GM12878 (cell line): ENCODE measurements at regions not wholly inside any gene's neighbourhood (a gene's known extent, or its start where the extent isn't known, plus 50 kb on each side); places are given as distances from the start of the nearest gene placed in this dataset.

Experiments used
- ATAC-seq: fragments of 200-7000 bp; cut with Tn5 transposase; 3 replicates; pipeline ENCODE4 v1.9.1; 2020; ENCODE audit warnings: mild to moderate bottlenecking, moderate library complexity
- BruUV-seq: library from RNA; stranded (reverse); fragments of 400-500 nt; replicated peaks from 2 replicates; lab custom pipeline; 2021; lab: Mats Ljungman, UMichigan
- CTCF ChIA-PET: fragments of 300-600 bp; sonication (Branson Sonifier 250); formaldehyde crosslinking; extraction: SDS; loops from one replicate; lab custom pipeline; 2021; ENCODE audit warnings: inconsistent platforms; lab: Yijun Ruan, JAX
- POLR2A ChIA-PET: fragments of 350-600 bp; formaldehyde crosslinking; extraction: SDS; loops from one replicate; lab custom pipeline; 2021; ENCODE audit warnings: inconsistent platforms; lab: Charles Lee
- RAD21 ChIA-PET: fragments of 300-600 bp; sonication (Branson Sonifier 250); formaldehyde crosslinking; loops from one replicate; lab custom pipeline; 2023; ENCODE audit warnings: antibody characterized with exemption; ENCODE audit not compliant: unreplicated experiment; lab: Charles Lee
- SMC1A ChIA-PET: fragments of 300-600 bp; sonication (Branson Sonifier 250); formaldehyde crosslinking; loops from one replicate; lab custom pipeline; 2023; ENCODE audit not compliant: unreplicated experiment, uncharacterized antibody; lab: Charles Lee
- DNase-seq: peaks from one replicate; pipeline ENCODE4 v3.0.0-alpha.2; 2011; ENCODE audit warnings: low read depth, low spot score
- FAIRE-seq: peaks from 3 replicates; lab custom pipeline; 2011; peaks lifted over from hg19 to GRCh38; lab: Jason Lieb, UNC
- H2AFZ ChIP-seq: 2 replicates; pipeline ENCODE4 v1.6.0; 2011; ENCODE audit warnings: low read depth, low read length, control low read depth; ENCODE audit not compliant: control insufficient read depth
- H3K27ac ChIP-seq: 2 replicates; pipeline ENCODE4 v1.5.1; 2011; ENCODE audit warnings: control low read depth; ENCODE audit not compliant: control insufficient read depth, insufficient read depth
- H3K27me3 ChIP-seq, 2 experiments: replicated peaks in 1 of 2; 2 replicates each; pipeline versions ENCODE4 v1.6.0 to v1.6.1; 2011; ENCODE audit warnings: low read length in 1 of 2; ENCODE audit not compliant: control insufficient read depth in 2 of 2, insufficient read depth in 2 of 2
- H3K36me3 ChIP-seq, 2 experiments: 2 replicates each; pipeline ENCODE4 v1.5.1; 2011; ENCODE audit warnings: low read length in 1 of 2; ENCODE audit not compliant: control insufficient read depth in 2 of 2, insufficient read depth in 2 of 2
- H3K4me1 ChIP-seq: 2 replicates; pipeline ENCODE4 v1.6.1; 2011; ENCODE audit warnings: mild to moderate bottlenecking, low read length, moderate library complexity, mixed read lengths; ENCODE audit not compliant: control insufficient read depth, insufficient read depth
- H3K4me2 ChIP-seq: 2 replicates; pipeline ENCODE4 v1.6.0; 2011; ENCODE audit warnings: control low read depth; ENCODE audit not compliant: control insufficient read depth, insufficient read depth
- H3K4me3 ChIP-seq: fragments of 200-600 bp; sonication (generic); 2 replicates; pipeline ENCODE4 v1.5.1; 2016
- H3K79me2 ChIP-seq: 2 replicates; pipeline ENCODE4 v1.6.0; 2011; ENCODE audit warnings: low read length; ENCODE audit not compliant: control insufficient read depth, insufficient read depth
- H3K9ac ChIP-seq: 2 replicates; pipeline ENCODE4 v1.8.0; 2011; ENCODE audit warnings: low read length, control low read depth, mixed read lengths; ENCODE audit not compliant: control insufficient read depth, insufficient read depth
- H3K9me3 ChIP-seq: replicated peaks from 3 replicates; pipeline ENCODE4 v1.5.1; 2011; ENCODE audit warnings: mild to moderate bottlenecking, low read length; ENCODE audit not compliant: control insufficient read depth, insufficient read depth
- H4K20me1 ChIP-seq: 2 replicates; pipeline ENCODE4 v1.6.0; 2011; ENCODE audit not compliant: control insufficient read depth, insufficient read depth
- ASH2L ChIP-seq: fragments of 300-600, 200-600 bp; sonication (generic); IDR thresholded peaks from 2 replicates; pipeline ENCODE4 v1.6.1; 2017; ENCODE audit warnings: low read depth, mild to moderate bottlenecking, borderline replicate concordance
- EZH2 ChIP-seq: IDR thresholded peaks from 2 replicates; pipeline ENCODE4 v1.6.1; 2012; ENCODE audit warnings: low read depth, mild to moderate bottlenecking, control low read depth, inconsistent platforms, low read length, borderline replicate concordance; ENCODE audit not compliant: control insufficient read depth
- IKZF2 ChIP-seq, 2 experiments: fragments of 450-650 bp; IDR thresholded peaks; 2 replicates each; pipeline ENCODE4 v1.6.1; 2017; ENCODE audit warnings: mild to moderate bottlenecking in 2 of 2, moderate library complexity in 2 of 2
- LARP7 ChIP-seq: fragments of 450-650 bp; IDR thresholded peaks from 2 replicates; pipeline ENCODE4 v1.6.1; 2017; ENCODE audit warnings: mild to moderate bottlenecking
- PAX8 ChIP-seq: fragments of 450-650 bp; IDR thresholded peaks from 2 replicates; pipeline ENCODE4 v1.6.1; 2017; ENCODE audit warnings: mild to moderate bottlenecking, moderate library complexity
- RFX5 ChIP-seq: IDR thresholded peaks from 2 replicates; pipeline ENCODE4 v1.6.1; 2011; ENCODE audit warnings: low read depth, low read length, improper control_type of control experiment
- SUPT20H ChIP-seq: IDR thresholded peaks from 2 replicates; pipeline ENCODE4 v1.6.1; 2011; ENCODE audit warnings: low read depth, mild to moderate bottlenecking, low read length, moderate library complexity, borderline replicate concordance; ENCODE audit not compliant: control insufficient read depth
- ZBED1 ChIP-seq: IDR thresholded peaks from 2 replicates; pipeline ENCODE4 v1.6.1; 2016; ENCODE audit warnings: borderline replicate concordance
- WGBS: methylation state at CpG from one replicate; pipeline ENCODE4 v1.1.6; 2016; ENCODE audit warnings: low lambda C conversion rate; ENCODE audit not compliant: insufficient replicate concordance, insufficient coverage; ENCODE audit errors: missing lambda C conversion rate; 5-methylcytosine and 5-hydroxymethylcytosine counted together
- in situ Hi-C: fragments of 300-500 bp; cut with MboI; formaldehyde crosslinking; loops from 9 replicates; pipeline ENCODE4 v1.14.3; 2018; ENCODE audit warnings: mixed read lengths
- intact Hi-C: fragments of 100-400 bp; cut with micrococcal nuclease; formaldehyde crosslinking; loops from one replicate; pipeline ENCODE4 v1.14.2; 2022; ENCODE audit not compliant: unreplicated experiment
- TF ChIP-seq, protein P1 (sequence below): fragments of 450-650 bp; IDR thresholded peaks from 2 replicates; pipeline ENCODE4 v1.6.1; 2016; ENCODE audit warnings: mild to moderate bottlenecking
- TF ChIP-seq, protein P2 (sequence below): IDR thresholded peaks from 2 replicates; pipeline ENCODE4 v1.6.1; 2012; ENCODE audit warnings: mild to moderate bottlenecking, low read depth, low read length

DNA sequence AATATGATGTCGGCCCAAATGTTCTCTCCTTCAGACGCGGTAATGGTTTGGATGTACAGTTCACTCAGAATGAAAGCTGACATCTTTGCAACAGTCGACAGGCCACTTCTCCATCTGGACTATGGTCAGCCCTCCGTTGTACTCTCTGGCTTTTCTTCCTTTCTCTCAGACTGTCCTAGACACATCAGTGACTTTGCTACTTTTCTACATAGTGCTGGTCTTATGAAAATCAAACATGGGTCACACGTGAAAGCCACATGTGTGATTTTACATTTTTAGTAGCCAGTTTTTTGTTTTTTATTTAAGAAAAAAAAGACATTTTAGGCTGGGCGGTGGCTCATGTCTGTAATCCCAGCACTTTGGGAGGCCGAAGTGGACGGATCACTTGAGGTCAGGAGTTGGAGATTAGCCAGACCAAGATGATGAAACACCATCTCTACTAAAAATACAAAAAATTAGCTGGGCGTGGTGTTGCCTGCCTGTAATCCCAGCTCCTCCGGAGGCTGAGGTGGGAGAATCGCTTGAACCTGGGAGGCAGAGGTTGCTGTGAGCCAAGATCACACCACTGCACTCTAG is 644.1 kb downstream of the KCNJ2 start:
- H3K27me3 ChIP-seq, result no peaks in the 10 kb centered on the region
- intact Hi-C loops (no loop called here), in situ Hi-C loops (no loop called here)
- BruUV-seq, result no TSS peak
- H3K9ac ChIP-seq, result no peak overlapping the region
- H3K4me1 ChIP-seq, result no peaks in the 10 kb centered on the region
- POLR2A ChIA-PET, result no interaction called here
- H4K20me1 ChIP-seq, result no peaks in the 10 kb centered on the region
- ATAC-seq (no peak), DNase-seq (no peak), FAIRE-seq (no peak)
- H3K9me3 ChIP-seq, result no peaks in the 10 kb centered on the region
- RAD21 ChIA-PET, result no interaction called here
- WGBS, result 45% methylated on average over 12 of the region's 12 CpGs
- no peaks in the 10 kb centered on the region for H3K36me3 ChIP-seq
- no peak overlapping the region for H3K4me2 ChIP-seq
- no peak overlapping the region for H3K4me3 ChIP-seq
- no peaks in the 10 kb centered on the region for H3K79me2 ChIP-seq
- no peak overlapping the region for H3K27ac ChIP-seq
- CTCF ChIA-PET, result interaction anchor here (0.7 kb wide), 1 partner anchor 44 kb away, joined by 3 read pairs; no protein-coding TSS in a partner anchor
- TF ChIP-seq, protein P1, sequence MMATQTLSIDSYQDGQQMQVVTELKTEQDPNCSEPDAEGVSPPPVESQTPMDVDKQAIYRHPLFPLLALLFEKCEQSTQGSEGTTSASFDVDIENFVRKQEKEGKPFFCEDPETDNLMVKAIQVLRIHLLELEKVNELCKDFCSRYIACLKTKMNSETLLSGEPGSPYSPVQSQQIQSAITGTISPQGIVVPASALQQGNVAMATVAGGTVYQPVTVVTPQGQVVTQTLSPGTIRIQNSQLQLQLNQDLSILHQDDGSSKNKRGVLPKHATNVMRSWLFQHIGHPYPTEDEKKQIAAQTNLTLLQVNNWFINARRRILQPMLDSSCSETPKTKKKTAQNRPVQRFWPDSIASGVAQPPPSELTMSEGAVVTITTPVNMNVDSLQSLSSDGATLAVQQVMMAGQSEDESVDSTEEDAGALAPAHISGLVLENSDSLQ, result no peak
- TF ChIP-seq IKZF2 (IDR thresholded peaks at IDR 0.05), result no peak
- no peak for TF ChIP-seq ZBED1
- no peak for TF ChIP-seq PAX8
- no peak for TF ChIP-seq SUPT20H
- H2AFZ ChIP-seq, result no peak overlapping the region
- SMC1A ChIA-PET, result no interaction called here

DNA sequence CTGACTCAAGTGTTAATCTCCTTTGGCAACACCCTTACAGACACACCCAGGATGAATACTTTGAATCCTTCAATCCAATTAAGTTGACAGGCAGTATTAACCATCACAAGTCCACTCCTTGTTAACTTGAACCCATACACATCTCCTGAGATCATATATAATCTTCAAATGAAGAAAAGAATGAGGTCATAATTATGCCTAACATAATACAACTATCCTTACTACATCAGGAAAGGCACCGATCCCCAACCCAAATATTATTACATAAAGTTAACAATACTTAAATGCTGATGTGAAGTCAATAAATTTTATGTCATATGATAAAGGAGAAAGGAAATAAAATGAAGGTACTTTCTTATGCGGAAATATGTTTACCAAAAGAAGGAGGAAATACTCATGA is 649.9 kb downstream of the KCNJ2 start:
- Histone ChIP-seq H3K79me2 (no peaks in the 10 kb centered on the region), H3K4me3 (no peak overlapping the region), H3K4me1 (no peaks in the 10 kb centered on the region), H3K4me2 (no peak overlapping the region), H3K27ac (no peak overlapping the region), H4K20me1 (no peaks in the 10 kb centered on the region), H2AFZ (no peak overlapping the region), H3K9ac (no peak overlapping the region), H3K36me3 (no peaks in the 10 kb centered on the region), H3K9me3 (no peaks in the 10 kb centered on the region), H3K27me3 (no peaks in the 10 kb centered on the region)
- BruUV-seq, result no TSS peak
- FAIRE-seq (no peak), ATAC-seq (no peak), DNase-seq (no peak)
- TF ChIP-seq, protein P2, sequence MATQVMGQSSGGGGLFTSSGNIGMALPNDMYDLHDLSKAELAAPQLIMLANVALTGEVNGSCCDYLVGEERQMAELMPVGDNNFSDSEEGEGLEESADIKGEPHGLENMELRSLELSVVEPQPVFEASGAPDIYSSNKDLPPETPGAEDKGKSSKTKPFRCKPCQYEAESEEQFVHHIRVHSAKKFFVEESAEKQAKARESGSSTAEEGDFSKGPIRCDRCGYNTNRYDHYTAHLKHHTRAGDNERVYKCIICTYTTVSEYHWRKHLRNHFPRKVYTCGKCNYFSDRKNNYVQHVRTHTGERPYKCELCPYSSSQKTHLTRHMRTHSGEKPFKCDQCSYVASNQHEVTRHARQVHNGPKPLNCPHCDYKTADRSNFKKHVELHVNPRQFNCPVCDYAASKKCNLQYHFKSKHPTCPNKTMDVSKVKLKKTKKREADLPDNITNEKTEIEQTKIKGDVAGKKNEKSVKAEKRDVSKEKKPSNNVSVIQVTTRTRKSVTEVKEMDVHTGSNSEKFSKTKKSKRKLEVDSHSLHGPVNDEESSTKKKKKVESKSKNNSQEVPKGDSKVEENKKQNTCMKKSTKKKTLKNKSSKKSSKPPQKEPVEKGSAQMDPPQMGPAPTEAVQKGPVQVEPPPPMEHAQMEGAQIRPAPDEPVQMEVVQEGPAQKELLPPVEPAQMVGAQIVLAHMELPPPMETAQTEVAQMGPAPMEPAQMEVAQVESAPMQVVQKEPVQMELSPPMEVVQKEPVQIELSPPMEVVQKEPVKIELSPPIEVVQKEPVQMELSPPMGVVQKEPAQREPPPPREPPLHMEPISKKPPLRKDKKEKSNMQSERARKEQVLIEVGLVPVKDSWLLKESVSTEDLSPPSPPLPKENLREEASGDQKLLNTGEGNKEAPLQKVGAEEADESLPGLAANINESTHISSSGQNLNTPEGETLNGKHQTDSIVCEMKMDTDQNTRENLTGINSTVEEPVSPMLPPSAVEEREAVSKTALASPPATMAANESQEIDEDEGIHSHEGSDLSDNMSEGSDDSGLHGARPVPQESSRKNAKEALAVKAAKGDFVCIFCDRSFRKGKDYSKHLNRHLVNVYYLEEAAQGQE, result no peak
- no peak for TF ChIP-seq RFX5
- no peak for TF ChIP-seq LARP7
- TF ChIP-seq ASH2L, result no peak
- TF ChIP-seq EZH2, result no peak
- TF ChIP-seq IKZF2 (IDR thresholded peaks at IDR 0.05), result no peak
- ChIA-PET SMC1A (no interaction called here), RAD21 (no interaction called here), POLR2A (no interaction called here), CTCF (no interaction called here)
- WGBS, result 71% methylated on average over 2 of the region's 2 CpGs
- in situ Hi-C loops, result no loop called here
- intact Hi-C loops, result no loop called here
